ENCODE measurements at regions not wholly inside any gene's neighbourhood (a gene's known extent, or its start where the extent isn't known, plus 50 kb on each side); places are given as distances from the start of the nearest gene placed in this dataset.

- TF ChIP-seq CTCF (conservative IDR thresholded peaks at IDR 0.05; ENCODE audit: low read length) (no peak), EZH2phosphoT487 (IDR thresholded peaks at IDR 0.05; ENCODE audit: borderline replicate concordance) (no peak)
Observed at GRCh38 chr11:123302751-123303195, 107.7 kb upstream of the CLMP start.

Measured in Loucy (cell line).